Activated T-cell treated with anti-CD3 and anti-CD28 coated beads, Interleukin-2, amount 50 U/mL, for 72 hours (primary cell): ENCODE measurements at regions not wholly inside any gene's neighbourhood (a gene's known extent, or its start where the extent isn't known, plus 50 kb on each side); places are given as distances from the start of the nearest gene placed in this dataset.

Source experiments
- ATAC-seq, 2 donors: fragments of 150-1000 bp; cut with Tn5 transposase; replicated peaks in 1 of 2; 2 replicates each; pipeline ENCODE4 v1.10.0; 2021; ENCODE audit warnings: moderate library complexity in 2 of 2, mild to moderate bottlenecking in 1 of 2
- DNase-seq, 2 donors: peaks; one replicate each; pipeline ENCODE4 v3.0.0; 2021 to 2022; ENCODE audit warnings: mixed read lengths in 1 of 2
- H3K27ac Mint-ChIP-seq: one replicate; pipeline ENCODE4 v1.8.0; 2022; ENCODE audit warnings: mild to moderate bottlenecking, moderate library complexity, mixed read lengths
- H3K27me3 Mint-ChIP-seq: one replicate; pipeline ENCODE4 v1.8.0; 2022; ENCODE audit warnings: low read depth, mixed read lengths
- H3K36me3 Mint-ChIP-seq, 2 donors: one replicate each; pipeline ENCODE4 v1.8.0; 2022; ENCODE audit warnings: mixed read lengths in 2 of 2, mild to moderate bottlenecking in 1 of 2; ENCODE audit not compliant: insufficient read depth in 2 of 2
- H3K4me1 Mint-ChIP-seq: one replicate; pipeline ENCODE4 v1.8.0; 2022; ENCODE audit warnings: low read depth, mixed read lengths
- H3K4me3 Mint-ChIP-seq, 2 donors: one replicate each; pipeline ENCODE4 v1.8.0; 2022; ENCODE audit warnings: mild to moderate bottlenecking in 2 of 2, mixed read lengths in 2 of 2, moderate library complexity in 2 of 2
- H3K9me3 Mint-ChIP-seq, 2 donors: one replicate each; pipeline ENCODE4 v1.8.0; 2022; ENCODE audit warnings: mixed read lengths in 2 of 2

- Mint-ChIP-seq H3K27me3 (no peaks in the 10 kb centered on the region), H3K4me1 (peaks cover 75% of the 10 kb centered on the region), H3K4me3 (peak overlapping the region; percentile 75 to 81), H3K36me3 (peaks cover 22 to 34% of the 10 kb centered on the region in 2 donors), H3K9me3 (peaks cover 10 to 12% of the 10 kb centered on the region in 2 donors), H3K27ac (peak overlapping the region; percentile 94)
- peak; percentile 61 to 63 for DNase-seq
- peak; percentile 68 to 70 for ATAC-seq
Measured at GRCh38 chr13:40101708-40102359, 446.4 kb downstream of the COG6 start.

GRCh38 chr13:40102360-40102727 is 446.9 kb downstream of the COG6 start:
- Mint-ChIP-seq H3K4me1 (peaks cover 75% of the 10 kb centered on the region), H3K27me3 (no peaks in the 10 kb centered on the region), H3K4me3 (peak overlapping the region; percentile 75 to 81), H3K27ac (peak overlapping the region; percentile 94), H3K36me3 (peaks cover 22 to 34% of the 10 kb centered on the region in 2 donors), H3K9me3 (peaks cover 10 to 12% of the 10 kb centered on the region in 2 donors)
- no peak for DNase-seq
- peak in 1 of 2 donors; percentile 28 for ATAC-seq

- ATAC-seq (peak; percentile 89 to 90), DNase-seq (peak; percentile 92 to 98)
- H3K36me3 Mint-ChIP-seq = peaks cover 18 to 29% of the 10 kb centered on the region in 2 donors
- H3K4me1 Mint-ChIP-seq = peaks cover 75% of the 10 kb centered on the region
- H3K9me3 Mint-ChIP-seq = peaks cover 10 to 12% of the 10 kb centered on the region in 2 donors
- H3K4me3 Mint-ChIP-seq = peak overlapping the region; percentile 75 to 81
- no peaks in the 10 kb centered on the region for H3K27me3 Mint-ChIP-seq
- H3K27ac Mint-ChIP-seq = peak overlapping the region; percentile 94
Measured at GRCh38 chr13:40102854-40103253, 447.4 kb downstream of the COG6 start.

GRCh38 chr13:40103864-40104263 is 448.4 kb downstream of the COG6 start:
- Mint-ChIP-seq H3K4me1 (peaks cover 78% of the 10 kb centered on the region), H3K4me3 (peak overlapping the region in 1 of 2 donors; percentile 75), H3K27ac (peak overlapping the region; percentile 15), H3K27me3 (no peaks in the 10 kb centered on the region), H3K9me3 (peaks cover 7 to 8% of the 10 kb centered on the region in 2 donors), H3K36me3 (peaks cover 11 to 22% of the 10 kb centered on the region in 2 donors)
- DNase-seq = no peak
- no peak for ATAC-seq

GRCh38 chr13:40105231-40105630 is 449.8 kb downstream of the COG6 start:
- Mint-ChIP-seq H3K9me3 (peaks cover 7 to 12% of the 10 kb centered on the region in 2 donors), H3K36me3 (peaks cover 11 to 19% of the 10 kb centered on the region in 2 donors), H3K4me3 (no peak overlapping the region), H3K27me3 (no peaks in the 10 kb centered on the region), H3K27ac (no peak overlapping the region), H3K4me1 (peaks cover 90% of the 10 kb centered on the region)
- no peak for DNase-seq
- ATAC-seq = no peak

GRCh38 chr13:40109351-40109844 is 453.9 kb downstream of the COG6 start:
- peak overlapping the region; percentile 84 for H3K27ac Mint-ChIP-seq
- DNase-seq (peak; percentile 36 to 43), ATAC-seq (peak; percentile 95 to 97)
- no peaks in the 10 kb centered on the region for H3K27me3 Mint-ChIP-seq
- peaks cover 9 to 10% of the 10 kb centered on the region in 2 donors for H3K36me3 Mint-ChIP-seq
- H3K4me1 Mint-ChIP-seq = peaks cover 63% of the 10 kb centered on the region
- peaks cover 3 to 8% of the 10 kb centered on the region in 2 donors for H3K9me3 Mint-ChIP-seq
- peak overlapping the region; percentile 21 to 46 for H3K4me3 Mint-ChIP-seq

- Mint-ChIP-seq H3K9me3 (peaks cover 3 to 9% of the 10 kb centered on the region in 2 donors), H3K27ac (no peak overlapping the region), H3K4me1 (peaks cover 61% of the 10 kb centered on the region), H3K27me3 (no peaks in the 10 kb centered on the region), H3K36me3 (peaks cover 9 to 10% of the 10 kb centered on the region in 2 donors), H3K4me3 (no peak overlapping the region)
- no peak for ATAC-seq
- DNase-seq = no peak
Measured at GRCh38 chr13:40113643-40114304, 458.3 kb downstream of the COG6 start.

GRCh38 chr13:40114305-40114896 is 458.9 kb downstream of the COG6 start:
- no peak for ATAC-seq
- Mint-ChIP-seq H3K27ac (no peak overlapping the region), H3K27me3 (no peaks in the 10 kb centered on the region), H3K4me1 (peaks cover 55% of the 10 kb centered on the region), H3K36me3 (peaks cover 9 to 12% of the 10 kb centered on the region in 2 donors), H3K4me3 (no peak overlapping the region), H3K9me3 (peaks cover 3 to 8% of the 10 kb centered on the region in 2 donors)
- no peak for DNase-seq

- H3K9me3 Mint-ChIP-seq = peaks cover 1 to 4% of the 10 kb centered on the region in 2 donors
- ATAC-seq (no peak), DNase-seq (no peak)
- peaks cover 48% of the 10 kb centered on the region for H3K4me1 Mint-ChIP-seq
- no peaks in the 10 kb centered on the region for H3K27me3 Mint-ChIP-seq
- H3K27ac Mint-ChIP-seq = peak overlapping the region; percentile 80
- H3K4me3 Mint-ChIP-seq = peak overlapping the region; percentile 32 to 35
- peaks cover 6 to 13% of the 10 kb centered on the region in 2 donors for H3K36me3 Mint-ChIP-seq
Measured at GRCh38 chr13:40115426-40115825, 460.0 kb downstream of the COG6 start.

GRCh38 chr13:40116008-40116407 is 460.5 kb downstream of the COG6 start:
- peak; percentile 89 to 93 for ATAC-seq

GRCh38 chr13:40118337-40118736 is 462.9 kb downstream of the COG6 start:
- no peak for DNase-seq
- H3K36me3 Mint-ChIP-seq = peaks cover 3 to 9% of the 10 kb centered on the region in 2 donors
- H3K4me3 Mint-ChIP-seq = peak overlapping the region in 1 of 2 donors; percentile 19
- H3K9me3 Mint-ChIP-seq = peaks cover 1 to 4% of the 10 kb centered on the region in 2 donors
- H3K27me3 Mint-ChIP-seq = no peaks in the 10 kb centered on the region
- peak overlapping the region; percentile 44 for H3K27ac Mint-ChIP-seq
- H3K4me1 Mint-ChIP-seq = peaks cover 44% of the 10 kb centered on the region
- peak; percentile 61 to 65 for ATAC-seq

More at GRCh38 chr13:40116008-40116407, 460.5 kb downstream of the COG6 start:
- Mint-ChIP-seq H3K27ac (peak overlapping the region; percentile 80), H3K9me3 (peaks cover 1 to 4% of the 10 kb centered on the region in 2 donors), H3K27me3 (no peaks in the 10 kb centered on the region), H3K36me3 (peaks cover 3 to 9% of the 10 kb centered on the region in 2 donors), H3K4me3 (peak overlapping the region; percentile 32 to 35), H3K4me1 (peaks cover 45% of the 10 kb centered on the region)
- DNase-seq = peak; percentile 53 to 69

- H3K9me3 Mint-ChIP-seq = peaks cover 1 to 4% of the 10 kb centered on the region in 2 donors
- H3K4me1 Mint-ChIP-seq = peaks cover 46% of the 10 kb centered on the region
- no peak for ATAC-seq
- H3K27me3 Mint-ChIP-seq = no peaks in the 10 kb centered on the region
- H3K27ac Mint-ChIP-seq = no peak overlapping the region
- peaks cover 3 to 9% of the 10 kb centered on the region in 2 donors for H3K36me3 Mint-ChIP-seq
- no peak overlapping the region for H3K4me3 Mint-ChIP-seq
- DNase-seq = no peak
Measured at GRCh38 chr13:40119852-40120251, 464.4 kb downstream of the COG6 start.

GRCh38 chr13:40120288-40120687 is 464.8 kb downstream of the COG6 start:
- H3K27ac Mint-ChIP-seq = no peak overlapping the region
- ATAC-seq = no peak
- H3K27me3 Mint-ChIP-seq = no peaks in the 10 kb centered on the region
- DNase-seq = no peak
- no peak overlapping the region for H3K4me3 Mint-ChIP-seq
- peaks cover 47% of the 10 kb centered on the region for H3K4me1 Mint-ChIP-seq
- peaks cover 1 to 4% of the 10 kb centered on the region in 2 donors for H3K9me3 Mint-ChIP-seq
- H3K36me3 Mint-ChIP-seq = peaks cover 3 to 9% of the 10 kb centered on the region in 2 donors
